H1 (cell line): ENCODE measurements at regions not wholly inside any gene's neighbourhood (a gene's known extent, or its start where the extent isn't known, plus 50 kb on each side); places are given as distances from the start of the nearest gene placed in this dataset.

Experiments used
- CTCF ChIA-PET: fragments of 300-600 bp; sonication (Branson Sonifier 250); formaldehyde crosslinking; loops from one replicate; lab custom pipeline; 2021; ENCODE audit not compliant: partially characterized antibody; lab: Charles Lee
- POLR2A ChIA-PET: fragments of 300-600 bp; sonication (Branson Sonifier 250); formaldehyde crosslinking; loops from one replicate; lab custom pipeline; 2021; ENCODE audit warnings: inconsistent platforms; ENCODE audit not compliant: partially characterized antibody; lab: Charles Lee
- DNase-seq, 2 experiments: peaks; one replicate each; pipeline versions ENCODE4 v3.0.0 to v3.0.0-alpha.2; 2010 to 2022; ENCODE audit warnings: low spot score in 2 of 2, low read depth in 1 of 2, mixed read lengths in 1 of 2
- FAIRE-seq: peaks from 2 replicates; lab custom pipeline; 2011; peaks lifted over from hg19 to GRCh38; lab: Jason Lieb, UNC
- H2AFZ ChIP-seq: 2 replicates; pipeline ENCODE4 v1.8.1; 2012; ENCODE audit warnings: low read length, inconsistent platforms
- H2AK5ac ChIP-seq: 2 replicates; pipeline ENCODE4 v1.6.1; 2013; ENCODE audit warnings: low read depth, low read length
- H2BK120ac ChIP-seq: replicated peaks from 2 replicates; pipeline ENCODE3; 2013; ENCODE audit warnings: low read depth, low read length, inconsistent platforms
- H2BK12ac ChIP-seq: 2 replicates; pipeline ENCODE4 v1.6.1; 2013; ENCODE audit warnings: low read depth, low read length
- H2BK15ac ChIP-seq: 2 replicates; pipeline ENCODE4 v1.6.1; 2013; ENCODE audit warnings: low read length
- H2BK20ac ChIP-seq: 2 replicates; pipeline ENCODE4 v1.6.1; 2013; ENCODE audit warnings: low read length
- H2BK5ac ChIP-seq: 2 replicates; pipeline ENCODE4 v1.6.1; 2013; ENCODE audit warnings: low read depth, low read length
- H3K14ac ChIP-seq: 2 replicates; pipeline ENCODE4 v1.6.1; 2013; ENCODE audit warnings: inconsistent platforms; ENCODE audit not compliant: insufficient read length
- H3K18ac ChIP-seq: 2 replicates; pipeline ENCODE4 v1.6.1; 2013; ENCODE audit warnings: low read length; ENCODE audit errors: extremely low read depth
- H3K23ac ChIP-seq: 2 replicates; pipeline ENCODE4 v1.6.1; 2013; ENCODE audit warnings: inconsistent platforms; ENCODE audit not compliant: insufficient read length
- H3K23me2 ChIP-seq: 2 replicates; pipeline ENCODE4 v1.6.1; 2013; ENCODE audit warnings: low read depth, low read length
- H3K27ac ChIP-seq: 2 replicates; pipeline ENCODE4 v1.6.1; 2011; ENCODE audit warnings: low read depth, low read length, inconsistent platforms
- H3K27me3 ChIP-seq, 4 experiments: replicated peaks in 1 of 4; 1 replicate in 1 of 4; 2 replicates in 3 of 4; pipeline versions ENCODE4 v1.6.1 to v1.8.1; 2011 to 2013; ENCODE audit warnings: low read length in 3 of 4, mild to moderate bottlenecking in 3 of 4, inconsistent platforms in 2 of 4, mixed read lengths in 2 of 4, moderate library complexity in 1 of 4; ENCODE audit not compliant: control insufficient read depth in 3 of 4, insufficient read depth in 3 of 4; ENCODE audit errors: extremely low read depth in 1 of 4
- H3K36me3 ChIP-seq, 4 experiments: 2 replicates each; pipeline versions ENCODE4 v1.6.1 to v1.8.1; 2011 to 2013; ENCODE audit warnings: mild to moderate bottlenecking in 4 of 4, low read length in 3 of 4, moderate library complexity in 2 of 4, control low read depth in 1 of 4, inconsistent platforms in 1 of 4; ENCODE audit not compliant: insufficient read depth in 4 of 4, control insufficient read depth in 2 of 4
- H3K4ac ChIP-seq: replicated peaks from 2 replicates; pipeline ENCODE3; 2013; ENCODE audit warnings: low read length, low read depth, mixed read lengths, inconsistent platforms; ENCODE audit not compliant: insufficient read length
- H3K4me1 ChIP-seq, 4 experiments: replicated peaks in 1 of 4; 1 replicate in 1 of 4; 2 replicates in 3 of 4; pipeline versions ENCODE4 v1.6.1 to v1.8.1; 2011 to 2013; ENCODE audit warnings: low read length in 3 of 4, inconsistent platforms in 2 of 4, mixed read lengths in 1 of 4; ENCODE audit not compliant: insufficient read depth in 4 of 4, control insufficient read depth in 3 of 4
- H3K4me2 ChIP-seq, 2 experiments: 2 replicates each; pipeline versions ENCODE4 v1.6.1 to v1.8.1; 2011 to 2013; ENCODE audit warnings: low read depth in 2 of 2, low read length in 2 of 2, control low read depth in 1 of 2, inconsistent platforms in 1 of 2, mild to moderate bottlenecking in 1 of 2; ENCODE audit not compliant: insufficient read depth in 1 of 2
- H3K4me3 ChIP-seq, 4 experiments: fragments of 200-600, 300-600 bp in 1 of 4; sonication (generic), shearing (Covaris generic), sonication (Bioruptor Twin) in 1 of 4; 2 replicates each; pipeline versions ENCODE4 v1.5.1 to v1.8.1; 2011 to 2016; ENCODE audit warnings: low read length in 4 of 4, low read depth in 3 of 4, control low read depth in 2 of 4, inconsistent platforms in 2 of 4, mild to moderate bottlenecking in 2 of 4, mixed read lengths in 1 of 4, moderate library complexity in 1 of 4; ENCODE audit not compliant: insufficient read depth in 2 of 4; ENCODE audit errors: extremely low read depth in 1 of 4
- H3K56ac ChIP-seq: replicated peaks from 2 replicates; pipeline ENCODE3; 2013; ENCODE audit warnings: low read depth, mild to moderate bottlenecking, mixed read lengths, low read length, inconsistent platforms; ENCODE audit not compliant: insufficient read length
- H3K79me1 ChIP-seq: 2 replicates; pipeline ENCODE4 v1.6.1; 2013; ENCODE audit warnings: low read depth, low read length, control low read depth
- H3K79me2 ChIP-seq, 2 experiments: 2 replicates each; pipeline versions ENCODE4 v1.6.1 to v1.8.1; 2012 to 2013; ENCODE audit warnings: low read length in 2 of 2, mild to moderate bottlenecking in 2 of 2, inconsistent platforms in 1 of 2; ENCODE audit not compliant: insufficient read depth in 2 of 2, control insufficient read depth in 1 of 2
- H3K9ac ChIP-seq, 4 experiments: replicated peaks in 1 of 4; 1 replicate in 1 of 4; 2 replicates in 3 of 4; pipeline versions ENCODE4 v1.6.1 to v1.8.1; 2011 to 2013; ENCODE audit warnings: low read depth in 3 of 4, low read length in 3 of 4, control low read depth in 2 of 4, mild to moderate bottlenecking in 2 of 4, moderate library complexity in 2 of 4, inconsistent platforms in 1 of 4; ENCODE audit errors: extremely low read depth in 1 of 4
- H3K9me3 ChIP-seq, 2 experiments: 2 replicates each; pipeline versions ENCODE4 v1.6.1 to v1.8.1; 2012 to 2013; ENCODE audit warnings: mild to moderate bottlenecking in 2 of 2, moderate library complexity in 2 of 2, control low read depth in 1 of 2, inconsistent platforms in 1 of 2, low read depth in 1 of 2, low read length in 1 of 2, mixed read lengths in 1 of 2; ENCODE audit not compliant: insufficient read depth in 2 of 2
- H4K20me1 ChIP-seq, 2 experiments: replicated peaks in 1 of 2; 2 replicates each; pipeline versions ENCODE3 to v1.8.1; 2011 to 2013; ENCODE audit warnings: inconsistent platforms in 2 of 2, low read length in 2 of 2, mild to moderate bottlenecking in 1 of 2; ENCODE audit not compliant: insufficient read depth in 2 of 2, control insufficient read depth in 1 of 2
- H4K5ac ChIP-seq: 2 replicates; pipeline ENCODE4 v1.6.1; 2013; ENCODE audit warnings: low read length, low read depth, mixed read lengths, inconsistent platforms; ENCODE audit not compliant: insufficient read length
- H4K8ac ChIP-seq: 2 replicates; pipeline ENCODE4 v1.8.0; 2013; ENCODE audit warnings: mild to moderate bottlenecking, moderate library complexity, low read length, inconsistent platforms; ENCODE audit not compliant: insufficient read depth; ENCODE audit errors: extremely low read depth
- H4K91ac ChIP-seq: replicated peaks from 2 replicates; pipeline ENCODE3; 2013; ENCODE audit warnings: low read length, mixed read lengths, inconsistent platforms; ENCODE audit not compliant: insufficient read length
- BACH1 ChIP-seq: IDR thresholded peaks from 2 replicates; pipeline ENCODE4 v1.6.1; 2012; ENCODE audit warnings: low read length, improper control_type of control experiment
- BCL11A ChIP-seq, 2 experiments: IDR thresholded peaks; one replicate each; pipeline ENCODE4 v1.6.1; 2011; ENCODE audit warnings: low read depth in 2 of 2, low read length in 2 of 2, mild to moderate bottlenecking in 2 of 2
- CHD2 ChIP-seq: IDR thresholded peaks from 2 replicates; pipeline ENCODE4 v1.6.1; 2012; ENCODE audit warnings: low read length, improper control_type of control experiment
- GABPA ChIP-seq: IDR thresholded peaks from 2 replicates; pipeline ENCODE4 v1.6.1; 2011; ENCODE audit warnings: mild to moderate bottlenecking, low read length, moderate library complexity, borderline replicate concordance; ENCODE audit not compliant: insufficient read depth
- GTF2F1 ChIP-seq: IDR thresholded peaks from 2 replicates; pipeline ENCODE4 v1.6.1; 2012; ENCODE audit warnings: low read depth, low read length, improper control_type of control experiment, borderline replicate concordance
- KDM1A ChIP-seq: fragments of 200-600, 300-600 bp; sonication (generic); IDR thresholded peaks from 2 replicates; pipeline ENCODE4 v1.7.1; 2016; ENCODE audit warnings: mild to moderate bottlenecking, low read length, borderline replicate concordance
- NANOG ChIP-seq: IDR thresholded peaks from 2 replicates; pipeline ENCODE4 v1.6.1; 2011; ENCODE audit warnings: low read length, low read depth, mild to moderate bottlenecking, inconsistent platforms; ENCODE audit not compliant: insufficient read depth, poor library complexity, severe bottlenecking
- RAD21 ChIP-seq, 2 experiments: IDR thresholded peaks in 1 of 2; conservative IDR thresholded peaks in 1 of 2; 2 replicates each; pipeline ENCODE4 v1.6.1; 2011; ENCODE audit warnings: low read depth in 2 of 2, low read length in 2 of 2, improper control_type of control experiment in 1 of 2, inconsistent platforms in 1 of 2, mild to moderate bottlenecking in 1 of 2, moderate library complexity in 1 of 2
- SIX5 ChIP-seq: IDR thresholded peaks from 2 replicates; pipeline ENCODE4 v1.6.1; 2011; ENCODE audit warnings: mild to moderate bottlenecking, low read depth, low read length
- TAF1 ChIP-seq: IDR thresholded peaks from 2 replicates; pipeline ENCODE4 v1.6.1; 2011; ENCODE audit warnings: mild to moderate bottlenecking, low read depth, low read length
- TEAD4 ChIP-seq: IDR thresholded peaks from 2 replicates; pipeline ENCODE4 v1.6.1; 2012; ENCODE audit warnings: low read depth, low read length, inconsistent platforms, mixed read lengths
- ZNF274 ChIP-seq: IDR thresholded peaks from 2 replicates; pipeline ENCODE4 v1.7.0; 2012; ENCODE audit warnings: low read length, borderline replicate concordance; ENCODE audit errors: extremely low read depth
- WGBS, 2 experiments: shearing (Covaris generic) in 1 of 2; methylation state at CpG; one replicate each; pipeline versions ENCODE4 v1.1.6 to v1.1.7; 2013 to 2015; ENCODE audit warnings: low lambda C conversion rate in 2 of 2, mixed read lengths in 2 of 2, inconsistent platforms in 1 of 2, low coverage in 1 of 2, missing lambda C conversion rate in 1 of 2; ENCODE audit not compliant: insufficient replicate concordance in 2 of 2, insufficient coverage in 1 of 2, insufficient read length in 1 of 2; ENCODE audit errors: extremely low coverage in 1 of 2, missing lambda C conversion rate in 1 of 2; 5-methylcytosine and 5-hydroxymethylcytosine counted together

DNA sequence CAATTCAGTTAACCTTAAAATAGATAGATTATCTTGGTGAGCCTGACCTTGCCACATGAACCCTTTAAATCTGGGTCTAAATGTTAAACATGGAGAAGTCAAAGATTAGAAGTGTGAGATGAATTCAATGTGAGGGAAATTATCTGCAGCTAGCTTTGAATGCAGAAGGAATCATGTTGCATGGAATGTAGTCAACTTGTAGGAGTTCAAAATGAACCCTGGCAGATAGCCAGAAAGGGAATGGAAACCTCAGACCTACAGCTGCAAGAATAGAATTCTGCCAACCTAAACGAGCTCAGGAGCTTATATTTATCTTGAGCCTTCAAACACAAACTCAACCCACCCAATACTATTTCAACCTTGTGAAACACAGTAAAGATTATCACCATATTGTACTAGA is 632.5 kb downstream of the KCTD8 start:
- Histone ChIP-seq H3K9me3 (0 out of 4 replicates have a peak, but pooled peaks cover 0 to 4% of the 10 kb centered on the region in 2 experiments), H3K23ac (no peak overlapping the region), H4K8ac (no peak overlapping the region), H3K4me2 (no peak overlapping the region), H3K27ac (no peak overlapping the region), H4K91ac (no peak overlapping the region), H3K9ac (no peak overlapping the region), H3K79me1 (no peaks in the 10 kb centered on the region), H2BK12ac (no peak overlapping the region), H3K79me2 (no peaks in the 10 kb centered on the region), H2AK5ac (no peak overlapping the region), H2BK15ac (no peak overlapping the region), H2BK5ac (no peak overlapping the region), H3K23me2 (no peaks in the 10 kb centered on the region; the same call in 1 of the 2 replicates), H3K4ac (no peak overlapping the region), H3K18ac (no peak overlapping the region), H2BK20ac (no peak overlapping the region), H2BK120ac (no peak overlapping the region), H3K4me1 (no peaks in the 10 kb centered on the region), H3K27me3 (no peaks in the 10 kb centered on the region), H3K56ac (no peak overlapping the region), H3K4me3 (no peak overlapping the region), H3K36me3 (no peaks in the 10 kb centered on the region), H2AFZ (no peak overlapping the region), H3K14ac (no peak overlapping the region), H4K20me1 (no peaks in the 10 kb centered on the region), H4K5ac (no peak overlapping the region)
- DNase-seq, result no peak
- no peak for TF ChIP-seq BACH1
- no peak for TF ChIP-seq BCL11A (IDR thresholded peaks at IDR 0.05; ENCODE audit: low read depth in 2 of 2, low read length in 2 of 2)
- no peak for TF ChIP-seq RAD21 (IDR thresholded peaks at IDR 0.05 in 1 of 2, conservative IDR thresholded peaks at IDR 0.05 in 1 of 2; ENCODE audit: low read depth in 2 of 2, low read length in 2 of 2)
- no peak for TF ChIP-seq ZNF274
- TF ChIP-seq CHD2, result no peak
- TF ChIP-seq SIX5, result no peak
- TF ChIP-seq TEAD4, result no peak
- TF ChIP-seq KDM1A, result no peak
- no peak for TF ChIP-seq TAF1
- no peak for TF ChIP-seq NANOG
- TF ChIP-seq GABPA, result no peak
- TF ChIP-seq GTF2F1, result no peak
- CTCF ChIA-PET, result no interaction called here
- 79% methylated on average over 1 of the region's 1 CpG; no CpG with 5 or more reads in 1 of the 2 experiments for WGBS, 2 experiments
- POLR2A ChIA-PET, result no interaction called here
- FAIRE-seq, result no peak
